ENCODE measurements at regions not wholly inside any gene's neighbourhood (a gene's known extent, or its start where the extent isn't known, plus 50 kb on each side); places are given as distances from the start of the nearest gene placed in this dataset.

GRCh38 chr12:90260136-90260535, 551.5 kb upstream of the ATP2B1 start:
- no peaks in the 10 kb centered on the region for H3K27me3 Mint-ChIP-seq
- ATAC-seq (ENCODE audit: low read depth) = no peak
- no peaks in the 10 kb centered on the region for H3K9me3 Mint-ChIP-seq
- no peak overlapping the region for H3K4me3 Mint-ChIP-seq
- H3K27ac Mint-ChIP-seq = no peak overlapping the region
- no peak for DNase-seq (ENCODE audit: low spot score in 2 of 2)
- peaks cover 2% of the 10 kb centered on the region for H3K4me1 Mint-ChIP-seq
- no peaks in the 10 kb centered on the region for H3K36me3 Mint-ChIP-seq

- Mint-ChIP-seq H3K4me1 (peaks cover 10% of the 10 kb centered on the region), H3K36me3 (no peaks in the 10 kb centered on the region), H3K27ac (no peak overlapping the region), H3K9me3 (no peaks in the 10 kb centered on the region), H3K4me3 (no peak overlapping the region), H3K27me3 (no peaks in the 10 kb centered on the region)
- DNase-seq (ENCODE audit: low spot score in 2 of 2) = no peak
- ATAC-seq (ENCODE audit: low read depth) = no peak
These were observed 549.4 kb upstream of the ATP2B1 start for GRCh38 chr12:90257927-90258624.

- ATAC-seq (ENCODE audit: low read depth) (no peak), DNase-seq (ENCODE audit: low spot score in 2 of 2) (no peak)
- Mint-ChIP-seq H3K4me1 (peaks cover 21% of the 10 kb centered on the region), H3K36me3 (no peaks in the 10 kb centered on the region), H3K9me3 (no peaks in the 10 kb centered on the region), H3K4me3 (no peak overlapping the region), H3K27ac (no peak overlapping the region), H3K27me3 (no peaks in the 10 kb centered on the region)
These were observed 546.2 kb upstream of the ATP2B1 start for GRCh38 chr12:90254796-90255195.

- Mint-ChIP-seq H3K27me3 (no peaks in the 10 kb centered on the region), H3K4me1 (peaks cover 23% of the 10 kb centered on the region), H3K27ac (peak overlapping the region; percentile 93), H3K9me3 (no peaks in the 10 kb centered on the region), H3K36me3 (no peaks in the 10 kb centered on the region), H3K4me3 (peak overlapping the region; percentile 75)
- DNase-seq (ENCODE audit: low spot score in 2 of 2) (peak; percentile 53 to 69), ATAC-seq (ENCODE audit: low read depth) (peak; percentile 94)
These were observed 545.1 kb upstream of the ATP2B1 start for GRCh38 chr12:90253674-90254181.

GRCh38 chr12:90253136-90253535, 544.5 kb upstream of the ATP2B1 start:
- H3K27me3 Mint-ChIP-seq = no peaks in the 10 kb centered on the region

GRCh38 chr12:90250766-90251165, 542.1 kb upstream of the ATP2B1 start:
- Mint-ChIP-seq H3K27me3 (no peaks in the 10 kb centered on the region), H3K4me1 (peaks cover 21% of the 10 kb centered on the region), H3K27ac (no peak overlapping the region), H3K4me3 (no peak overlapping the region), H3K9me3 (no peaks in the 10 kb centered on the region), H3K36me3 (no peaks in the 10 kb centered on the region)
- DNase-seq (ENCODE audit: low spot score in 2 of 2) (no peak), ATAC-seq (ENCODE audit: low read depth) (no peak)

More at GRCh38 chr12:90253136-90253535, 544.5 kb upstream of the ATP2B1 start:
- no peaks in the 10 kb centered on the region for H3K36me3 Mint-ChIP-seq
- peak overlapping the region; percentile 9 for H3K4me3 Mint-ChIP-seq
- DNase-seq (ENCODE audit: low spot score in 2 of 2) (peak in 1 of 2 donors; percentile 30), ATAC-seq (ENCODE audit: low read depth) (peak; percentile 72)
- H3K9me3 Mint-ChIP-seq = no peaks in the 10 kb centered on the region
- H3K4me1 Mint-ChIP-seq = peaks cover 21% of the 10 kb centered on the region
- peak overlapping the region; percentile 93 for H3K27ac Mint-ChIP-seq

GRCh38 chr12:90250042-90250441, 541.4 kb upstream of the ATP2B1 start:
- H3K9me3 Mint-ChIP-seq = no peaks in the 10 kb centered on the region
- H3K4me3 Mint-ChIP-seq = no peak overlapping the region
- ATAC-seq (ENCODE audit: low read depth) = no peak
- no peak for DNase-seq (ENCODE audit: low spot score in 2 of 2)
- peaks cover 21% of the 10 kb centered on the region for H3K4me1 Mint-ChIP-seq
- no peak overlapping the region for H3K27ac Mint-ChIP-seq
- no peaks in the 10 kb centered on the region for H3K36me3 Mint-ChIP-seq
- no peaks in the 10 kb centered on the region for H3K27me3 Mint-ChIP-seq

- Mint-ChIP-seq H3K4me1 (peaks cover 14% of the 10 kb centered on the region), H3K36me3 (no peaks in the 10 kb centered on the region), H3K27me3 (no peaks in the 10 kb centered on the region), H3K27ac (no peak overlapping the region), H3K4me3 (no peak overlapping the region), H3K9me3 (no peaks in the 10 kb centered on the region)
- ATAC-seq (ENCODE audit: low read depth) = no peak
- no peak for DNase-seq (ENCODE audit: low spot score in 2 of 2)
These were observed 538.0 kb upstream of the ATP2B1 start for GRCh38 chr12:90246688-90247087.

GRCh38 chr12:90245391-90245790, 536.8 kb upstream of the ATP2B1 start:
- no peak for ATAC-seq (ENCODE audit: low read depth)
- Mint-ChIP-seq H3K27ac (no peak overlapping the region), H3K36me3 (no peaks in the 10 kb centered on the region), H3K27me3 (no peaks in the 10 kb centered on the region), H3K9me3 (no peaks in the 10 kb centered on the region), H3K4me1 (peaks cover 11% of the 10 kb centered on the region), H3K4me3 (no peak overlapping the region)
- no peak for DNase-seq (ENCODE audit: low spot score in 2 of 2)

- H3K9me3 Mint-ChIP-seq = no peaks in the 10 kb centered on the region
- H3K4me1 Mint-ChIP-seq = peaks cover 9% of the 10 kb centered on the region
- no peaks in the 10 kb centered on the region for H3K36me3 Mint-ChIP-seq
- no peaks in the 10 kb centered on the region for H3K27me3 Mint-ChIP-seq
- ATAC-seq (ENCODE audit: low read depth) = no peak
- DNase-seq (ENCODE audit: low spot score in 2 of 2) = no peak
- H3K4me3 Mint-ChIP-seq = no peak overlapping the region
- no peak overlapping the region for H3K27ac Mint-ChIP-seq
These were observed 535.6 kb upstream of the ATP2B1 start for GRCh38 chr12:90244232-90244631.

- H3K27ac Mint-ChIP-seq = no peak overlapping the region
- H3K4me1 Mint-ChIP-seq = peaks cover 7% of the 10 kb centered on the region
- H3K4me3 Mint-ChIP-seq = no peak overlapping the region
- no peak for ATAC-seq (ENCODE audit: low read depth)
- DNase-seq (ENCODE audit: low spot score in 2 of 2) = no peak
- H3K9me3 Mint-ChIP-seq = no peaks in the 10 kb centered on the region
- no peaks in the 10 kb centered on the region for H3K36me3 Mint-ChIP-seq
- no peaks in the 10 kb centered on the region for H3K27me3 Mint-ChIP-seq
These were observed 534.6 kb upstream of the ATP2B1 start for GRCh38 chr12:90243211-90243610.

- Mint-ChIP-seq H3K27ac (no peak overlapping the region), H3K9me3 (no peaks in the 10 kb centered on the region), H3K27me3 (peaks cover 2% of the 10 kb centered on the region), H3K36me3 (no peaks in the 10 kb centered on the region), H3K4me1 (peaks cover 10% of the 10 kb centered on the region), H3K4me3 (no peak overlapping the region)
- ATAC-seq (ENCODE audit: low read depth) (no peak), DNase-seq (ENCODE audit: low spot score in 2 of 2) (no peak)
These were observed 531.2 kb upstream of the ATP2B1 start for GRCh38 chr12:90239732-90240260.

- H3K4me3 Mint-ChIP-seq = no peak overlapping the region
These were observed 530.1 kb upstream of the ATP2B1 start for GRCh38 chr12:90238663-90239271.

GRCh38 chr12:90237841-90238240, 529.2 kb upstream of the ATP2B1 start:
- Mint-ChIP-seq H3K4me1 (peaks cover 5% of the 10 kb centered on the region), H3K36me3 (no peaks in the 10 kb centered on the region), H3K27ac (no peak overlapping the region), H3K27me3 (peaks cover 2% of the 10 kb centered on the region), H3K4me3 (no peak overlapping the region), H3K9me3 (peaks cover 2% of the 10 kb centered on the region)
- no peak for ATAC-seq (ENCODE audit: low read depth)
- no peak for DNase-seq (ENCODE audit: low spot score in 2 of 2)

More at GRCh38 chr12:90238663-90239271, 530.1 kb upstream of the ATP2B1 start:
- no peak overlapping the region for H3K27ac Mint-ChIP-seq
- peaks cover 2% of the 10 kb centered on the region for H3K27me3 Mint-ChIP-seq
- H3K36me3 Mint-ChIP-seq = no peaks in the 10 kb centered on the region
- no peak for ATAC-seq (ENCODE audit: low read depth)
- peaks cover 12% of the 10 kb centered on the region for H3K4me1 Mint-ChIP-seq
- no peak for DNase-seq (ENCODE audit: low spot score in 2 of 2)
- H3K9me3 Mint-ChIP-seq = peaks cover 2% of the 10 kb centered on the region
